Right ventricle myocardium superior (tissue), 1 donor: ENCODE measurements at regions not wholly inside any gene's neighbourhood (a gene's known extent, or its start where the extent isn't known, plus 50 kb on each side); places are given as distances from the start of the nearest gene placed in this dataset.
"Not testable (repeated sequence)": the region's sequence is repeated elsewhere in the genome, so short reads cannot be mapped to it uniquely, and the experiment has no call there.

Experiments used
- ATAC-seq: fragments of 200-7000 bp; cut with Tn5 transposase; one replicate; pipeline ENCODE4 v1.9.1; 2020; ENCODE audit warnings: mild to moderate bottlenecking; ENCODE audit not compliant: poor library complexity
- DNase-seq: peaks from one replicate; pipeline ENCODE4 v3.0.0-alpha.2; 2020
- intact Hi-C: fragments of 100-400 bp; cut with DNase I; formaldehyde crosslinking; loops from one replicate; pipeline ENCODE4 v1.11.2; 2022
- donor health status: DM: no; HTN: yes; CAD: no; lungs with severe emphysema.

DNA sequence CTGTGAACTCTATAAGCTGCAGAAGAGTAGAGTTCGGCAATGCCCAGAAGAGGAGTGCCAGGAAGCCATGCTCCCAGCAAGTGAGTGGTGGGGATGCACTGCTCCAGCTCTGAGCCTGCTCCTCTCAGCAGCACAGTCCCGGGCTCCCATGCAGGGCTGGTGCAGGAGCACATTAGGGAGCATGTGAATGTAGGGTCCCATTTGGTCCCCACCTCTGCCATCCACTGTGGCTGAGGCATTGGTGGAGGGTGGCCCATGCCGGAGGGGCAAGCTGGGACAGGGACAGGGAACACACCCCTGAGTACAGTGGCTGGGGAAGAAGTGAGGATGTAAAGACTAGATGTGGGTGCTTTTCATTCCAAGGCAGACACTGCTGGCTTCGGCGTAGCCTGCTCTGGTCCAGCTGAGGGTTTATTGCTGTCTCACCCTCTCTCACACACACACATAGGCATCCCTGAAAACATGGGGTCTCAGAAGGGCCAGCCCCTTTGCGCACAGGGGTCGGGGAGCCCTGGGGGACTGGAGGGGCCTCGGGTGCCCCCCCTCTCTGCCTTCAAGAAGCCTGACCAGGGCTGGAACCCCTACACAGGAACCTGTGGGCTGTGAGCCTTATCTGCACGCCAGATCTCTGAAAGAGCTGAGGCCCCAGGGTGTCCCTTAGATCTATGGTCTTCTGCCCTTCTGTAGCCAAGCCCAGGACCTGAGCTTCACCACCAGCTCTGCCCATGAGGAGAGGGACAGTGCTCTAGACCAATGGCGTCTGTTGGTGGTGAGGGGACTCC is 341.0 kb downstream of the TCERG1L start:
- no peak for ATAC-seq
- intact Hi-C loops, result no loop called here
- no peak for DNase-seq

DNA sequence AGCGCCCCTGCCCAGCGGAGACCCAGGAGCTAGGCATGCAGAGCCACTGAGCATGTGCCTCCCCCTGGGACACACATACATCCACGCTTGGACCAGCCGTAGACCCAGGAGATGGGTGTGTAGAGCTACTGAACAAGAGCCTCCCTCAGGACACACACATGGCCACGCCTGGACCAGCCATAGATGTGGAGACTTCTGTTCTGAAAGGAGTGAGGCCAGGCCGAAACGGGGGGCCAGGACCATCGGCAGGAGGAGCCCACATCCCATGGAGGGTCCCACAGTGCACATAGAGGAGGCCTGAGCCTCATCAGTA is 340.4 kb downstream of the TCERG1L start:
- intact Hi-C loops, result no loop called here
- DNase-seq (no peak), ATAC-seq (no peak)

DNA sequence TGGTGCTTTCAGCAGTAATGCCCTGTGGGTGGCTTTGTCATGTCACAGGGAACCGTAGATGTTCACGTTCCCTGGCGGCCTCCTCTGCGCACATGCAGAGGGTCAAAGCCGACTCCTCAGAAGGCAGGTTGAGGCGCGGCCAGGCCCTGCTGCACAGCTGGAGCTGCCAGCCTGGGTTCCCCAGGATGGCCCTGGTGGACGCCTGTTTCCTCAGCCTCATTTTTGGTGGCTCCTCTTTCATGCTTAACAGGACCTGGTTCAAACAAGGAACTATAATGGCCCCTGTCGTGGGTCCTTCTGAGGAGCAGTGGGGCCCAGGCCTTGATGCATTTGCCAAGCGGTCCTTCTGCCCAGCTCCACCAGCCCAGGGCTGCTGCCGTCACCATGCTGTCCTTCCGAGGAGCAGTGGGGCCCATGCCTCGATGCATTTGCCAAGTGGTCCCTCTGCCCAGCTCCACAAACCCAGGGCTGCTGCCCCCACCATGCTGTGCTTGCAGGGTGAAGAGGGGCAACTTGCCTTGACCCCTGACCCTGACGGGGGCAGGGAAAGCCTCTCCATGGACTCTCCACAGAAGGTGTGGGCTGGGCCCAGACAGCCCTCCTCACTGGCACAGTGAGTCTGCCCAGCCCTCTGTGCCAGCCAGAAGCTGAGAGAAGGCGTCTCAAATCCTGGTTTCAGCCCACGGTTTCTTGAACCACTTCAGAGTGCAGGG is 338.2 kb downstream of the TCERG1L start:
- ATAC-seq (no peak), DNase-seq (no peak)
- intact Hi-C loops, result no loop called here

DNA sequence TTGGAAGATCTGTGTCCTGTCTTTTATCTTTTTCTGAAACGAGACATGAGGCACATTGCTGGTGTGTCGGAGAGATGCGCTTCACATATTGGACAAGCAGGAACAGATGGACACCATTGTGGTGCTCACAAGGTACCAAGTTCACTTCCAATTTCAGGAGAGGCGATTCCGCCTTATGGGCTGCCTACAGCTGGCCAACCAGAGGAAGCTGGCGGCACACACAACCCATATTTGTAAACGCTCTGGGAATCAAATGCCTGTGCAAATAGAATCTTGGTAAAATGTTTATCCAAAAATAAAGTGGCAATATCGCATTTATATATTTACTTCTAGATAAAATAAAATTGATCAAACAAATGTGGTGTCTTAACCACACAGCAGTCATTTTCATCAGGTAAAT is 337.4 kb downstream of the TCERG1L start:
- intact Hi-C loops, result no loop called here
- ATAC-seq (no peak), DNase-seq (no peak)

DNA sequence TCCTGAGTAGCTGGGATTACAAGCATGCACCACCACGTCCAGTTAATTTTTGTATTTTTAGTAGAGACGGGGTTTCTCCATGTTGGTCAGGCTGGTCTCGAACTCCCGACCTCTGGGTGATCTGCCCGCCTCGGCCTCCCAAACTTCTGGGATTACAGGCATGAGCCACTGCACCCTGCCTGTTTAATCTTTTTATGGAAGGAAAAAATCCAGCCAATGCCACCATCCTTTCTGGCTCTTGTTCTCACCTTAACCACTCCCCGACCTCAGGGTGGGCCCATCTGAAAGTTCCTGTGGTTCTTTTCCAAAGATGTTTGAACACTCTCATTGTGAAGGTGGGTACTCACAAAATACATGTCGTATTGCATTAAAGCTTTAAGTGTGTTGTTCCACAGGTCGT is 336.2 kb downstream of the TCERG1L start:
- intact Hi-C loops, ATAC-seq, DNase-seq: not testable (repeated sequence)

DNA sequence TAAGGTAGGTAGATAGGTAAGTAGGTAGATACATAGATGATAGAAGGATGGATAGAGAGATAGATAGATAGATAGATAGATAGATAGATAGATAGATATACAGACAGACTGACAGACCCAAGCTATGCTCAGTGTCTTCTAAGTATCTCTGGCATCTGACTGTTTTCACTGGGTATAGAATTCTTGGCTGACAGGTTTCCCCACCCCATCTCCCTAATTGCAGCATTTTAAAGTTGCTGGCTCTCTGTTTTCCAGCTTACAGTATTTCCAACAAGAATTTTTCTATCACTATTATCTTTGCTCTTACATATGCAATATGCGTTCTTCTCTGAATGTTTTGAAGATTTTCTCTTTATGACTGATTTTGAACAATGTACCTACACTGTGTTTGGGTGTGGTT is 328.7 kb downstream of the TCERG1L start:
- intact Hi-C loops, result no loop called here
- no peak for ATAC-seq
- no peak for DNase-seq

DNA sequence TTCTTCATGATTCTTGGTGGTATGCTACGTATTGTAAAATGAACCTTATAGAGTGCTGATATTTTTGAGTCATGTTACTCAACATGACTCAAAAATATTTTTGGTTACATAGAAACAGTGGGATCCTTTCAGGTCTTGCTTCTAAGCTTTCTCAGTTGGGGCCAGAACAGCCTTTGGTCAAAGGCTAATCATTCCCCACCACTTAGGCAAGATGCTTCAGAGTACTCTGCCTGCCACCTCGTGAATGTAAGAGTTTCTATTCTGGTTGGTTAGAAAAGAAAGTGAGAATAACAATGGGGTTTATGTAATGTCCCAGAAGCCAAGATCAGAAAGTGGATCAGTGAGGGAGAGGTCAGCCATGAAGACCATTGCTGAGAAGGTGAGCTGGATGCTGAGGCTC is 327.8 kb downstream of the TCERG1L start:
- intact Hi-C loops, result no loop called here
- DNase-seq (no peak), ATAC-seq (no peak)

DNA sequence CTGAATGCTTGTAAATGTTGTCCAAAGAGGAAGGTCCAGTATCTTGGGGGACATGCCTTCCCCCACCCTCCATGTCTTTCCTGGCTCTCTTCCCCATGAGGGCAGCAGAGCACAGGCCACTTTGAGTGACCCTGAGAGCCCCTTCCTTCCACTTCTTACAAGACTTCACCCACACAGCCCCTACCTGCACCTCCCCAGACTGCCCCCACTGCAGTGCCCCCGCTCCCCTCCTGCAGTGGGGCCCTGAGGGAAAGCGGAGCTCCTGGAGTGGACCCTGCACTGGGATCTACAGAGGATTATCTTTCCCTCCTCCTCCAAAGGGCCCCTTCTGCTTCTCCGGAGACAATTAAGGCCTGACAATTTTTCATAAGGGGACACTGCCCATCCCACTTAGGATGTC is 326.8 kb downstream of the TCERG1L start:
- intact Hi-C loops, result no loop called here
- no peak for DNase-seq
- no peak for ATAC-seq

DNA sequence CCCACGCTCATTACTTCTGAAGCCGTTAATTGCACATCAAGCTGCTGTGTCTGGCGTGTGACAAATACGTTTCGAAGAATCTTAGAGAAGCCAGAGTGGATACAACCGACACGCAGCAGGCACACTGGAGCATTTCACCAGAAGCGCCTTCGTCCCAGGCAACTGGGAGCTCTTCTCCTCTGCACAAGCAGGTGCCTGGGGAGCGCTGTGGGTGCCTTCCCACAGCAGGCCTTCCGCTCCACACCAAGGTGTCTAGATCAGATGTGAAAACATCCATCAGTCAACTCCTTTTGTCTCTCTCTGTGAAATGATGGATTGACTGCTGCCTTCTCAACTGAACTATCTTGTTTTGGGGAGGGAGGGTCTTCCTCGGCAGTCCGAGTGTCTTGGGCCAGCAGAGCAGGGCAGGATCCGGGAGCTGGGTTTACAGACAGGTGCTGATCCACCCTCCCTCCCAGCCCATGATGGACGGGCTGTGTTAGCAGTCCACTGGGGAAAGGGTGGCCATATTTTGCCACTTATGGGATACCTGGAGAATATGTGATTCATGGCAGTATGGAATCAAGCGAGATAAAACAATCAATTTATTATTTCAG is 326.3 kb downstream of the TCERG1L start:
- intact Hi-C loops, result no loop called here
- ATAC-seq, result no peak

DNA sequence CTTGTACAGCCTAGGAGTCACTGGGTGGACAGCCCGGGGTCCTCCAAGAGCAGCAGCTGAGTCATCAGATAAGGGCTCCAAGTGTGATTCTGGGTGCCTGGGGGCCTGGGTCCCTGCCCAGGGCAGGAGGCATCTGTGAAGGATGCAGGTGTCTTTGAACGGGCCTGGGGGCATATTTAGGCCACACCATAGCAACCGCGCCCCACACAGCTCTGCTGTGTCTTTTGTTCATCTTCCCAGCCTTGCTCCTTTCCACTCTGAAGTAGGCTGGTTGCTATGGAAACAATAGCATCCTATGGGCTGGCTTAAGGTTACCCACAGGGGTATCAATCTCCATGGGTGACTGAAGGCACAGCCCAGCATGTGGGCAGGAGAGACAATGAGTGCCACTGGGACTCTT is 324.7 kb downstream of the TCERG1L start:
- DNase-seq (no peak), ATAC-seq (no peak)
- intact Hi-C loops, result no loop called here

More for the DNA sequence above, 326.3 kb downstream of the TCERG1L start:
- DNase-seq, result no peak

DNA sequence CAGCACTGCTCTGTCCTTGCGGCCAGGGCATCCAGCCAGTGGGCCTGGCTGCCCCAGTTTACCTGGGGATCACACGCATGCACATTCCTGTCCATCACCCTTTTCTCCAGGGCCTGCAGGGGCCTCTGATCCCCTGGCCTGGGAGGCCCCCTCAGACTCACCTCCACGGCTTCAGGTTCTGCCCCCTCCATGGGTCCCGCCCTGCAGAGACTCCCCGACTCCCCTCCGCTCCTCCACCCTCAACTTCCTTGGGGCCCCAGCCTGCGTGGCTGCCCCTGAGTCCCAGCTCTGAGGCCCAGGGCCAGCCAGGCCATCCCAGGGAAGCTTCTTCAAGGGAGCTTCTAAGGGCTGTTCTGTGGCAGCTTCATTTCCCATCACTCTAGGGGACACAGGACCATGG is 324.1 kb downstream of the TCERG1L start:
- intact Hi-C loops, result no loop called here
- ATAC-seq, result no peak
- no peak for DNase-seq

DNA sequence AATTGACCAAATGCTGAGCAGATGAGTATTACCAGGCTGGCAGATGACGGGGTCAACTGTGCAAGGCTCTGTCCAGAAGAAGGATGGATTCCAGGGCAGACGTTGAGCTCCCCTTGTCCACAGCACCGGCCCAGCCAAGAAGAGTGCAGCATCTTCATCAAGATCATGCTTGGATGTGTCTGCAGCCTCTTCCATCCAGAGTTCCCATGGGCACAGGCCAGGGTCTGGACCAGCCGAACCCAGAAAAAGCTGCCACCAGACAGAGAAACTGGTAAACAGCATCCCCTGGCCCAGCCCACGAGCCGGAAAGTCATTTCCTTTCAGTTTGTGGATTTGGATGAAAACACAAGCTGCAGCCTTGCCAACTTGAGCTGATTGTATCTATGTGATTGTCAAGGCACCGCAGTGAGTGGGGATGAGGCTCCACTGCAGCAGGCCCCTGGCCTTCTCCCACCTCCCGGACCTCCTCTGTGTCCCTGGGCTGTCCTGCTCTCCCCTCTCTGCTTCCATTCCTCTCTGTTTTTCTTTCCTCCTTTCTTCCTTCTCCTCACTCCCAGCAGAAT is 321.8 kb downstream of the TCERG1L start:
- DNase-seq (no peak), ATAC-seq (no peak)
- intact Hi-C loops, result no loop called here

DNA sequence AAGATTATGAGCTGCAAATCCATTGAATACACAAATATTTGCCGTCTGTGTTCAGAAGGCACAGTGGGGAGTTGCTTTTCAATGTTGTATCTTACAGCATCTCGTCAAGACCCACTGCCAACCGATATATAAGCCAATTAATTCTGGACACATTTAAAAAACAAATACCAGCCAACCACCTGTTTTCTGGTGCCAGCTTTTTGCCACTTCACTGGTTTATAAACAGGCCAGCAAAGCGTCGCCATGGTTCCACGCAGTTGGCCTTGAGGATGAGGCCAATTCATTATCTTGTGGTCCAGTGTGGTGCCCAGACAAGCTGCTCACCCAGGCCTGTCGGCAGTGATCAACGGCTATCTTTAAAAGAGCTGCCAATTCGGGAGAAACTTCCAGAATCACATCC is 321.0 kb downstream of the TCERG1L start:
- no peak for ATAC-seq
- intact Hi-C loops, result no loop called here
- DNase-seq, result no peak

DNA sequence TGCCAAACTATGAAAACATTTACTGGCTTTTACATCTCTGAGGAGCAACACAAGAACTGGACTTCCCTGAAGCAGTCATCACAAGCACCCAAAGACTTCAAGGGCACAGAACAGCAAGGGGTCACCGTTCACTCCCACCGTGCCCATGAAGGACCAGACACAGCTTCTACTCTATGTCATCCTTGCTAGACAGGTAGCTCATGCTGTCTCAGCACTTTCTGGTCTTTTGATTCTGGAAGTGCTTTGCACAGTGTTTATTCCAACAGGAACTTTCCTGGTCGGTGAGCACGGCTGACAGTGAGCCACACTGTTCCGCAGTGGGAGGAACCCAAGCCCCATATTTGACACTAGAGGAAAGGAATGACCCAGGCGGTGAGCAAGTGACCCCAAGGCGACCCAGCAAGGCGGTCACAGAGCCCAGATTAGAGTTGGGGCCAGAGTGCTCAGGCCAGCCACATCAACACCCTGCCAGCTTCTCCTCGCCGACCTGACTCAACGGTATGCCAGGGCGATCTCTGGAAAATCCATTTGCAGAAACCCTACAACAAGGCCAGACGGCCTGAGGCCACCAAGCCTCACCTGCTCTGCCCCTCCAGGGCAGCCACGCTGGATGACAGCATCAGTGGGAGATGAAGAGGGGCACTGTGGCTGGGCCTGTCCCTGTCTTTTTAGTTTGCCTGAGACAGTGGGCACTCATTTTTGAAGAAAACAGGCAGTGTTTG is 318.6 kb downstream of the TCERG1L start:
- ATAC-seq (no peak), DNase-seq (no peak)
- intact Hi-C loops, result no loop called here

DNA sequence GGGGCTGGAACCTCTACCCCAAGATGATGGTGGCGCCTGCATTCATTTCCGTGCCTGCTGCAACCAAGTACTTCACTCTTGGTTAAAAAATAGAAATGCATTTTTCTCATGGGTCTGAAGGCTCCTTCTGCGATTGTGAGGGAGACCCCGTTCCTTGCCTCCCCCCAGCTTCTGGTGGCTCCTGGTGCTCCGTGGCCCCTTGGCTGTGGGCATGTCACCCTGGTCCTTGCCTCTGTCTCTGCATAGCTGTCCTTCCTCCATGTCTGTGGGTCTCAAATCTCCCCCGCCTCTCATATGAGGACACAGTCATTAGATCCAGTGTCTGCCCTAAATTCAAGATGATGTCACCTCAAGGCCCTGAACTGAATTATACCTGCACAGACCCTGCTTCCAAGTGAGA is 317.9 kb downstream of the TCERG1L start:
- DNase-seq, result no peak
- intact Hi-C loops, result no loop called here
- ATAC-seq, result no peak

DNA sequence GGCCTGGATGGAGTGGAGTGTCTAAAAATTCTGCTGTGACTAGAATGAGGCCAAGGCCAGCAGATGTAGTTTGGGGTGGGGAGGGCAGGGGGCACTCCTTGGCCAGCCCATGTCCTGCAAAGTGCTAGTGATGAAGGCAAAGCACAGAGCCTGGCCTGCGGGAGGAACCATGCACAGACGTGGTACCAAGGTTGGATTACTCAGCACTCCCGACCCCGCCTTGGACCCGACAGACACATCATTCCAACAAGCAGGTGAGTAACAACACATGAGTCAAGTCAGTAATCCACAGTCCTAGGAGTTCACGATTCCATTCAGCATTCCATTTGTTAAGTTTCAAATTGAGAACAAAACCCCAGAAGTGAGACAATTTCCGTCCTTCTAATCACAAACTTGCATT is 317.3 kb downstream of the TCERG1L start:
- intact Hi-C loops, result no loop called here
- no peak for ATAC-seq
- DNase-seq, result no peak

DNA sequence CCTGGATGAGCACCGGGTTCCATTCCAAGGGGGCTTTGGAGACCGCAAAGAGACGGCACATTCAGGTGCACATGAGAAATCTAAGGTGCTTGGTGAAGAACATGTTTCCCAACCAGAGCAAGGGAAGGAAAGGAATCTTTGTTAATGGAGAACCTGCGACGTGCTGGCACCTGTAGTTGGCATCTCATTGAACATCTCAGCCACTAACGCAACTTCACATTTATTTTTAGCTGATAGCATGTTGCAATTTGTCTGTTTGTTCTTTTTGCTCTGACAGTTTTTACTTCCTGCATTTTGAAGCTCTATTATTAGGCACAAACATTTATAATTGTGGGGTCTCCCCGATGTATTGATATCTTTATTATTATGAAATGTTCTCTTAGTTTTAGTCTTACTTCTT is 316.7 kb downstream of the TCERG1L start:
- ATAC-seq (no peak), DNase-seq (no peak)
- intact Hi-C loops, result no loop called here

DNA sequence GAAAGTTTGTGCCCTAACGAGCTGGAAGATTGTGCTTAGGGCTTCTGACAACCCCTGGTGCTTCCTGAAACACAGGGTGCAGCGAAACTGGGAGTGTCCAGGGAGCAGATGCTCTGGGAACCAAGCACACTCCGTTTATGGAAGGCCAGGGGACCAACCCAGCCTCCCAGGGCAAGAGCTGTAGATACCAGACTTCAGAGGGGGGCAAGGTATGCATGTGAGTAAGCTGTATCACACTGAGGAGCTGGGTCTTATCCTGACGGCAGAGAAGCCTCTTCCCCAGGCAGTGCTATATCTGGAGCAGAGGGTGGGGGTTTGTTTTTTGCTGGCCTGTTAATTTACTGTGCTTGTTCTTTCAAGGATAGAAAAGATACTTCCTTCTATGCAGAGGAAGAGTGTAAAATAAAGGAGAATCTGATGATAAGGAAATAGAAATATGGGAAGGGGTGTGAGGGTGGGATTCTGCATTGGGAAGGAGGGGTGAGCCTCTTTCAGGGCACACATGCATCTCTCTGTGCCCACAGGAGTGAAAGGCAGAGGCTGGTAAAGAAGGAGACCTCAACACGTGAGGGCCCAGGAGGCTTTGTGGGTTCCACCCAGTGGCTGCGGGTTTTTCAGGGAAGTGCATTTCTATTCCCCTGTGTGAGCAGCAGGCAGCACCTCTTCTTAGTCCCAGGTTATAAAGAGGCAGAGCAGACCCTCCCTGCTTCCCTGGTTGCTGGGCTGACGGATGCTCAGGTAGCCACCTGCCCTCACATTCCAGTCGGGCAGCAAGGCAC is 314.1 kb downstream of the TCERG1L start:
- DNase-seq, result no peak
- no peak for ATAC-seq
- intact Hi-C loops, result no loop called here

DNA sequence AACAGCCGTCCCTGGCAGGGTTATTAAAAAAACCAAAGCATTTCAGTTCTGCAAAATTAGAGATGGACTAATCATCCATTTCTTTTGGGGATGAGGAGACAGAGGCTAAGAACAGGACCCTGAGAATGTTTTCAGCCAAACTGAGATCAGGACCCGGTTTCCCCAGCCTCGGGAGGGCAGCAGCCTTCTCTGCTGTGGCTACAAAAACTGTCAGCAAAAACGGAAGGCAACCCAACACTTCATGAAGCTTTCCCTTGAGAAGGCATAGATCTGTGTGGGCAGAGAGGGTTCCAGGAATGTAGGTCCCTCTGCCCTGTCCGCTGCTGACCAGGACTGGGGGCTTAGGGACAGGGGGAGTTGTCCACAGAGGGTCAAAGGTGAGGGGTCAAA is 313.5 kb downstream of the TCERG1L start:
- no peak for DNase-seq
- intact Hi-C loops, result no loop called here
- ATAC-seq, result no peak
